D721Med (cell line): ENCODE measurements at regions not wholly inside any gene's neighbourhood (a gene's known extent, or its start where the extent isn't known, plus 50 kb on each side); places are given as distances from the start of the nearest gene placed in this dataset.

Source experiments
- DNase-seq: peaks from one replicate; pipeline ENCODE4 v3.0.0; 2011; ENCODE audit warnings: low spot score; ENCODE audit not compliant: insufficient read length
- FAIRE-seq: peaks from 2 replicates; lab custom pipeline; 2011; peaks lifted over from hg19 to GRCh38; lab: Jason Lieb, UNC
- CTCF ChIP-seq: IDR thresholded peaks from 2 replicates; pipeline ENCODE4 v1.5.1; 2012; ENCODE audit warnings: mild to moderate bottlenecking, control low read depth; ENCODE audit not compliant: insufficient read depth; ENCODE audit errors: missing control alignments

GRCh38 chr11:70810681-70811080 lies 412.4 kb downstream of the CTTN start:
- DNase-seq (no peak), FAIRE-seq (no peak)
- TF ChIP-seq CTCF: no peak

GRCh38 chr11:70811483-70811882 lies 413.2 kb downstream of the CTTN start:
- no peak for TF ChIP-seq CTCF
- FAIRE-seq (no peak), DNase-seq (no peak)

- FAIRE-seq (no peak), DNase-seq (no peak)
- TF ChIP-seq CTCF: no peak
These were observed 413.6 kb downstream of the CTTN start for GRCh38 chr11:70811915-70812314.

GRCh38 chr11:70812472-70812871 lies 414.1 kb downstream of the CTTN start:
- no peak for FAIRE-seq
- no peak for TF ChIP-seq CTCF
- no peak for DNase-seq

GRCh38 chr11:70813651-70814050 lies 415.3 kb downstream of the CTTN start:
- no peak for TF ChIP-seq CTCF
- DNase-seq (no peak), FAIRE-seq (no peak)

GRCh38 chr11:70815485-70815832 lies 417.1 kb downstream of the CTTN start:
- TF ChIP-seq CTCF: no peak

GRCh38 chr11:70816156-70816678 lies 417.9 kb downstream of the CTTN start:
- DNase-seq (no peak), FAIRE-seq (no peak)
- no peak for TF ChIP-seq CTCF

More at GRCh38 chr11:70815485-70815832, 417.1 kb downstream of the CTTN start:
- no peak for DNase-seq
- FAIRE-seq: no peak
